A673 (cell line): ENCODE measurements at regions not wholly inside any gene's neighbourhood (a gene's known extent, or its start where the extent isn't known, plus 50 kb on each side); places are given as distances from the start of the nearest gene placed in this dataset.

Source experiments
- CTCF ChIP-seq: fragments of 300-800, 200-600 bp; sonication (generic); conservative IDR thresholded peaks from 2 replicates; pipeline ENCODE4 v1.5.1; 2017; ENCODE audit warnings: low read depth, mild to moderate bottlenecking, antibody characterized with exemption, low read length, moderate library complexity, mixed read lengths
- EZH2 ChIP-seq: fragments of 200-600 bp; sonication (generic); IDR thresholded peaks from 2 replicates; pipeline ENCODE4 v1.6.1; 2017; ENCODE audit warnings: borderline replicate concordance, low read depth, mild to moderate bottlenecking, mixed read lengths, antibody characterized with exemption, low read length; ENCODE audit not compliant: poor library complexity, severe bottlenecking

DNA sequence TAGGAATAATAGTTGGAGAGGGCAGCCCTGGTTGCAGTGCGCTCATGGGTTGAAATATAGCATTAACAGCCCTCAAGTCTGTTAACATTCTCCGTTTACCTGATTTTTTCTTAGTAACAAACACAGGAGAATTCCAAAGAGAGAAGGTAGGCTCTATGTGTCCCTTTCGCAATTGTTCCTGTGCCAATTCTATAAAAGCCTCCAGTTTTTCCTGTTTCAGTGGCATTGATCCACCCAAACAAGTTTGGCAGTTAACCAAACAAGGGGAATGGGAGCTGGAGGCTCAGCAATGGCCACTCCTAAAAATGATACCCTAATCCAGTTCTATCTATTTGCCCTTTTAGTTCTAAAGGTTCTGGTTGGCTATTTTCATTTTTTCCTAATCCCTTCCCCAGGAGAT is 151.6 kb downstream of the ZNF486 start:
- TF ChIP-seq CTCF = no peak
- TF ChIP-seq EZH2 = no peak
